SK-N-SH (cell line): ENCODE measurements at regions not wholly inside any gene's neighbourhood (a gene's known extent, or its start where the extent isn't known, plus 50 kb on each side); places are given as distances from the start of the nearest gene placed in this dataset.

ENCODE experiments used
- EZH2phosphoT487 ChIP-seq: fragments of 200-600 bp; sonication (generic); IDR thresholded peaks from 2 replicates; pipeline ENCODE4 v1.6.1; 2017; ENCODE audit warnings: low read depth, mixed run types, mild to moderate bottlenecking, antibody characterized with exemption, moderate library complexity, borderline replicate concordance
- FOXJ3 ChIP-seq: sonication (generic); formaldehyde crosslinking; IDR thresholded peaks from 2 replicates; pipeline ENCODE4 v1.5.1; 2020; ENCODE audit warnings: mild to moderate bottlenecking, missing genetic modification reagents

DNA sequence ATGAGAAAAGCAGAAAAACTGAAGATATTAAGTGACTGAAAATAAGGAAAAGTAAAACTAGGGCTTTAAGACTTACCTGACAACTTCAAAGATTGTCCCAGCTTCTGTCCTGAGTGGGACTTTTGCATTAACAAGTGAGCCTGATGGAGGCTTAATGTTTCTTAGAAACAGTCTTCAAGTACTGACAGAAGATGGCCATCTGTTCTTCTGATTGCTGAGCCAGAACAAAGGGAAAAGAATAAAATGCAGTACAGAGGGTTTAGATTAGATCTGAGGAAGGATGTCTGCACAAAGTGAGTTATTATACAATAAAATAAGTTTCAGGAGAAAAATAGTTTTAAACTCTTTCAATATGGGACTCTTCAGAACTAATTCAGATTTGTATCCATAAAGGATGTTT is 500.7 kb downstream of the CETN3 start:
- TF ChIP-seq FOXJ3 (no peak), EZH2phosphoT487 (no peak)
